ENCODE measurements at regions not wholly inside any gene's neighbourhood (a gene's known extent, or its start where the extent isn't known, plus 50 kb on each side); places are given as distances from the start of the nearest gene placed in this dataset.

GRCh38 chr1:193462629-193463320 is 276.4 kb upstream of the B3GALT2 start:
- no peak overlapping the region for H3K4me3 ChIP-seq
- H3K79me2 ChIP-seq (ENCODE audit: control insufficient read depth, insufficient read depth, low read length): no peaks in the 10 kb centered on the region
- ChIA-PET CTCF (ENCODE audit: low intra/inter-chr PET ratio) (no interaction called here), POLR2A (no interaction called here)
- no peaks in the 10 kb centered on the region for H3K9me3 ChIP-seq (replicated peaks; ENCODE audit: control insufficient read depth, insufficient read depth, low read depth, low read length)
- 1% methylated on average over 5 of the region's 5 CpGs for WGBS (ENCODE audit: insufficient coverage, low coverage, missing lambda C conversion rate)
- no TSS peak for BruUV-seq (replicated peaks)
- H3K27ac ChIP-seq (ENCODE audit: extremely low read depth, low read depth, low read length): no peak overlapping the region
- no peaks in the 10 kb centered on the region for H4K20me1 ChIP-seq (replicated peaks; ENCODE audit: control insufficient read depth, insufficient read depth, low read length)
- FAIRE-seq (no peak), DNase-seq (ENCODE audit: extremely low read depth in 1 of 4, low spot score in 3 of 4) (no peak), ATAC-seq (no peak)
- intact Hi-C loops (cut with micrococcal nuclease) (no loop called here), in situ Hi-C loops (cut with MboI) (no loop called here)
- no peaks in the 10 kb centered on the region for H3K36me3 ChIP-seq (ENCODE audit: control insufficient read depth, insufficient read depth, low read length)
- H3K9me1 ChIP-seq (ENCODE audit: control insufficient read depth, insufficient read depth, low read length): no peaks in the 10 kb centered on the region
- no peaks in the 10 kb centered on the region for H3K4me1 ChIP-seq (replicated peaks in 1 of 2; ENCODE audit: control insufficient read depth in 2 of 2, insufficient read depth in 2 of 2, low read length in 2 of 2)
- no peak overlapping the region for H3K4me2 ChIP-seq (ENCODE audit: insufficient read depth, low read length)
- H2AFZ ChIP-seq (ENCODE audit: low read depth, low read length): no peak overlapping the region
- no peaks in the 10 kb centered on the region for H3K27me3 ChIP-seq (ENCODE audit: control insufficient read depth in 2 of 2, insufficient read depth in 2 of 2, low read length in 2 of 2)
- no peak overlapping the region for H3K9ac ChIP-seq (ENCODE audit: insufficient read depth in 1 of 2, low read depth in 2 of 2, low read length in 2 of 2)
- TF ChIP-seq, protein P1, sequence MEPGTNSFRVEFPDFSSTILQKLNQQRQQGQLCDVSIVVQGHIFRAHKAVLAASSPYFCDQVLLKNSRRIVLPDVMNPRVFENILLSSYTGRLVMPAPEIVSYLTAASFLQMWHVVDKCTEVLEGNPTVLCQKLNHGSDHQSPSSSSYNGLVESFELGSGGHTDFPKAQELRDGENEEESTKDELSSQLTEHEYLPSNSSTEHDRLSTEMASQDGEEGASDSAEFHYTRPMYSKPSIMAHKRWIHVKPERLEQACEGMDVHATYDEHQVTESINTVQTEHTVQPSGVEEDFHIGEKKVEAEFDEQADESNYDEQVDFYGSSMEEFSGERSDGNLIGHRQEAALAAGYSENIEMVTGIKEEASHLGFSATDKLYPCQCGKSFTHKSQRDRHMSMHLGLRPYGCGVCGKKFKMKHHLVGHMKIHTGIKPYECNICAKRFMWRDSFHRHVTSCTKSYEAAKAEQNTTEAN (CRISPR knock-in tag; IDR thresholded peaks at IDR 0.05): no peak
- no peak for TF ChIP-seq ARHGAP35 (IDR thresholded peaks at IDR 0.05; ENCODE audit: partially characterized antibody)
- TF ChIP-seq, protein P2, sequence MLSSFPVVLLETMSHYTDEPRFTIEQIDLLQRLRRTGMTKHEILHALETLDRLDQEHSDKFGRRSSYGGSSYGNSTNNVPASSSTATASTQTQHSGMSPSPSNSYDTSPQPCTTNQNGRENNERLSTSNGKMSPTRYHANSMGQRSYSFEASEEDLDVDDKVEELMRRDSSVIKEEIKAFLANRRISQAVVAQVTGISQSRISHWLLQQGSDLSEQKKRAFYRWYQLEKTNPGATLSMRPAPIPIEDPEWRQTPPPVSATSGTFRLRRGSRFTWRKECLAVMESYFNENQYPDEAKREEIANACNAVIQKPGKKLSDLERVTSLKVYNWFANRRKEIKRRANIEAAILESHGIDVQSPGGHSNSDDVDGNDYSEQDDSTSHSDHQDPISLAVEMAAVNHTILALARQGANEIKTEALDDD (IDR thresholded peaks at IDR 0.05): no peak
- no peak for TF ChIP-seq PTTG1 (tag; IDR thresholded peaks at IDR 0.05; ENCODE audit: low read depth)
- TF ChIP-seq, protein P3, sequence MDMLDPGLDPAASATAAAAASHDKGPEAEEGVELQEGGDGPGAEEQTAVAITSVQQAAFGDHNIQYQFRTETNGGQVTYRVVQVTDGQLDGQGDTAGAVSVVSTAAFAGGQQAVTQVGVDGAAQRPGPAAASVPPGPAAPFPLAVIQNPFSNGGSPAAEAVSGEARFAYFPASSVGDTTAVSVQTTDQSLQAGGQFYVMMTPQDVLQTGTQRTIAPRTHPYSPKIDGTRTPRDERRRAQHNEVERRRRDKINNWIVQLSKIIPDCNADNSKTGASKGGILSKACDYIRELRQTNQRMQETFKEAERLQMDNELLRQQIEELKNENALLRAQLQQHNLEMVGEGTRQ (CRISPR knock-in tag; IDR thresholded peaks at IDR 0.05): no peak
- TF ChIP-seq, protein P4, sequence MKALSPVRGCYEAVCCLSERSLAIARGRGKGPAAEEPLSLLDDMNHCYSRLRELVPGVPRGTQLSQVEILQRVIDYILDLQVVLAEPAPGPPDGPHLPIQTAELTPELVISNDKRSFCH (CRISPR knock-in tag; IDR thresholded peaks at IDR 0.05): no peak
- TF ChIP-seq, protein P4 (tag; IDR thresholded peaks at IDR 0.05): no peak
- no peak for TF ChIP-seq TSC22D4 (tag; IDR thresholded peaks at IDR 0.05)
- TF ChIP-seq GABPB1 (CRISPR knock-in tag; IDR thresholded peaks at IDR 0.05): no peak
- no peak for TF ChIP-seq YBX1 (IDR thresholded peaks at IDR 0.05)
- TF ChIP-seq, protein P5, sequence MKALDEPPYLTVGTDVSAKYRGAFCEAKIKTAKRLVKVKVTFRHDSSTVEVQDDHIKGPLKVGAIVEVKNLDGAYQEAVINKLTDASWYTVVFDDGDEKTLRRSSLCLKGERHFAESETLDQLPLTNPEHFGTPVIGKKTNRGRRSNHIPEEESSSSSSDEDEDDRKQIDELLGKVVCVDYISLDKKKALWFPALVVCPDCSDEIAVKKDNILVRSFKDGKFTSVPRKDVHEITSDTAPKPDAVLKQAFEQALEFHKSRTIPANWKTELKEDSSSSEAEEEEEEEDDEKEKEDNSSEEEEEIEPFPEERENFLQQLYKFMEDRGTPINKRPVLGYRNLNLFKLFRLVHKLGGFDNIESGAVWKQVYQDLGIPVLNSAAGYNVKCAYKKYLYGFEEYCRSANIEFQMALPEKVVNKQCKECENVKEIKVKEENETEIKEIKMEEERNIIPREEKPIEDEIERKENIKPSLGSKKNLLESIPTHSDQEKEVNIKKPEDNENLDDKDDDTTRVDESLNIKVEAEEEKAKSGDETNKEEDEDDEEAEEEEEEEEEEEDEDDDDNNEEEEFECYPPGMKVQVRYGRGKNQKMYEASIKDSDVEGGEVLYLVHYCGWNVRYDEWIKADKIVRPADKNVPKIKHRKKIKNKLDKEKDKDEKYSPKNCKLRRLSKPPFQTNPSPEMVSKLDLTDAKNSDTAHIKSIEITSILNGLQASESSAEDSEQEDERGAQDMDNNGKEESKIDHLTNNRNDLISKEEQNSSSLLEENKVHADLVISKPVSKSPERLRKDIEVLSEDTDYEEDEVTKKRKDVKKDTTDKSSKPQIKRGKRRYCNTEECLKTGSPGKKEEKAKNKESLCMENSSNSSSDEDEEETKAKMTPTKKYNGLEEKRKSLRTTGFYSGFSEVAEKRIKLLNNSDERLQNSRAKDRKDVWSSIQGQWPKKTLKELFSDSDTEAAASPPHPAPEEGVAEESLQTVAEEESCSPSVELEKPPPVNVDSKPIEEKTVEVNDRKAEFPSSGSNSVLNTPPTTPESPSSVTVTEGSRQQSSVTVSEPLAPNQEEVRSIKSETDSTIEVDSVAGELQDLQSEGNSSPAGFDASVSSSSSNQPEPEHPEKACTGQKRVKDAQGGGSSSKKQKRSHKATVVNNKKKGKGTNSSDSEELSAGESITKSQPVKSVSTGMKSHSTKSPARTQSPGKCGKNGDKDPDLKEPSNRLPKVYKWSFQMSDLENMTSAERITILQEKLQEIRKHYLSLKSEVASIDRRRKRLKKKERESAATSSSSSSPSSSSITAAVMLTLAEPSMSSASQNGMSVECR (CRISPR knock-in tag; IDR thresholded peaks at IDR 0.05): no peak
- no peak for TF ChIP-seq NRF1 (conservative IDR thresholded peaks at IDR 0.05 in 1 of 2, IDR thresholded peaks at IDR 0.05 in 1 of 2)
- TF ChIP-seq CREB3 (tag; conservative IDR thresholded peaks at IDR 0.05; ENCODE audit: low read depth): no peak

Data from K562 (cell line).